ENCODE measurements at regions not wholly inside any gene's neighbourhood (a gene's known extent, or its start where the extent isn't known, plus 50 kb on each side); places are given as distances from the start of the nearest gene placed in this dataset.

GRCh38 chr7:145464287-145464686, 628.4 kb upstream of the TPK1 start:
- no peak overlapping the region for H3K27ac ChIP-seq (ENCODE audit: control insufficient read depth, insufficient read depth, low read length)
- FAIRE-seq (no peak), DNase-seq (ENCODE audit: low read depth, low spot score) (no peak)
- H3K9ac ChIP-seq (ENCODE audit: control insufficient read depth, extremely low read depth, insufficient read depth, low read length) = no peak overlapping the region
- H4K20me1 ChIP-seq (ENCODE audit: control insufficient read depth, extremely low read depth, insufficient read depth, low read length) = no peaks in the 10 kb centered on the region
- H2AFZ ChIP-seq (ENCODE audit: control insufficient read depth, low read length) = no peak overlapping the region
- H3K9me1 ChIP-seq (ENCODE audit: control insufficient read depth, extremely low read depth, insufficient read depth, low read length) = no peaks in the 10 kb centered on the region
- no peaks in the 10 kb centered on the region for H3K4me1 ChIP-seq (ENCODE audit: control insufficient read depth, extremely low read depth, insufficient read depth, low read length)
- peaks cover 3% of the 10 kb centered on the region for H3K9me3 ChIP-seq (ENCODE audit: control insufficient read depth, low read depth, low read length)
- no peaks in the 10 kb centered on the region for H3K27me3 ChIP-seq (ENCODE audit: control insufficient read depth, extremely low read depth, insufficient read depth, low read length)
- TF ChIP-seq EZH2 (IDR thresholded peaks at IDR 0.05; ENCODE audit: low read length) (no peak), CTCF (optimal IDR thresholded peaks at IDR 0.05 in 1 of 3, IDR thresholded peaks at IDR 0.05 in 1 of 3, conservative IDR thresholded peaks at IDR 0.05 in 1 of 3; ENCODE audit: extremely low read depth in 1 of 3, insufficient read depth in 2 of 3, low read length in 3 of 3) (no peak)
- H3K4me3 ChIP-seq (ENCODE audit: control insufficient read depth in 2 of 3, extremely low read depth in 1 of 3, insufficient read depth in 2 of 3, low read depth in 1 of 3, low read length in 3 of 3) = no peak overlapping the region
- no peaks in the 10 kb centered on the region for H3K79me2 ChIP-seq (ENCODE audit: control insufficient read depth, insufficient read depth, low read length)
- no peak overlapping the region for H3K4me2 ChIP-seq (ENCODE audit: control insufficient read depth, extremely low read depth, insufficient read depth, low read depth, low read length)
- dilution Hi-C loops (cut with MboI; ENCODE audit: extremely low pct_ligation_motif_present, low sequenced_read_pairs) = no loop called here
- no peaks in the 10 kb centered on the region for H3K36me3 ChIP-seq (ENCODE audit: control insufficient read depth in 2 of 2, extremely low read depth in 1 of 2, insufficient read depth in 2 of 2, low read length in 2 of 2)

GRCh38 chr7:145462463-145462862, 626.6 kb upstream of the TPK1 start:
- no peak for TF ChIP-seq CTCF (optimal IDR thresholded peaks at IDR 0.05 in 1 of 3, IDR thresholded peaks at IDR 0.05 in 1 of 3, conservative IDR thresholded peaks at IDR 0.05 in 1 of 3; ENCODE audit: extremely low read depth in 1 of 3, insufficient read depth in 2 of 3, low read length in 3 of 3)
- TF ChIP-seq EZH2 (IDR thresholded peaks at IDR 0.05; ENCODE audit: low read length) = no peak
- no peak overlapping the region for H3K27ac ChIP-seq (ENCODE audit: control insufficient read depth, insufficient read depth, low read length)
- no peaks in the 10 kb centered on the region for H3K4me1 ChIP-seq (ENCODE audit: control insufficient read depth, extremely low read depth, insufficient read depth, low read length)
- no peaks in the 10 kb centered on the region for H4K20me1 ChIP-seq (ENCODE audit: control insufficient read depth, extremely low read depth, insufficient read depth, low read length)
- H3K27me3 ChIP-seq (ENCODE audit: control insufficient read depth, extremely low read depth, insufficient read depth, low read length) = no peaks in the 10 kb centered on the region
- peaks cover 3% of the 10 kb centered on the region for H3K9me3 ChIP-seq (ENCODE audit: control insufficient read depth, low read depth, low read length)
- H3K9me1 ChIP-seq (ENCODE audit: control insufficient read depth, extremely low read depth, insufficient read depth, low read length) = no peaks in the 10 kb centered on the region
- DNase-seq (ENCODE audit: low read depth, low spot score) (no peak), FAIRE-seq (no peak)
- H3K36me3 ChIP-seq (ENCODE audit: control insufficient read depth in 2 of 2, extremely low read depth in 1 of 2, insufficient read depth in 2 of 2, low read length in 2 of 2) = no peaks in the 10 kb centered on the region
- no peaks in the 10 kb centered on the region for H3K79me2 ChIP-seq (ENCODE audit: control insufficient read depth, insufficient read depth, low read length)
- H3K9ac ChIP-seq (ENCODE audit: control insufficient read depth, extremely low read depth, insufficient read depth, low read length) = no peak overlapping the region
- dilution Hi-C loops (cut with MboI; ENCODE audit: extremely low pct_ligation_motif_present, low sequenced_read_pairs) = no loop called here
- H3K4me2 ChIP-seq (ENCODE audit: control insufficient read depth, extremely low read depth, insufficient read depth, low read depth, low read length) = no peak overlapping the region
- no peak overlapping the region for H3K4me3 ChIP-seq (ENCODE audit: control insufficient read depth in 2 of 3, extremely low read depth in 1 of 3, insufficient read depth in 2 of 3, low read depth in 1 of 3, low read length in 3 of 3)
- H2AFZ ChIP-seq (ENCODE audit: control insufficient read depth, low read length) = no peak overlapping the region

Measured in keratinocyte (primary cell).